ENCODE measurements at regions not wholly inside any gene's neighbourhood (a gene's known extent, or its start where the extent isn't known, plus 50 kb on each side); places are given as distances from the start of the nearest gene placed in this dataset.
"Not testable (repeated sequence)": the region's sequence is repeated elsewhere in the genome, so short reads cannot be mapped to it uniquely, and the experiment has no call there.

DNA sequence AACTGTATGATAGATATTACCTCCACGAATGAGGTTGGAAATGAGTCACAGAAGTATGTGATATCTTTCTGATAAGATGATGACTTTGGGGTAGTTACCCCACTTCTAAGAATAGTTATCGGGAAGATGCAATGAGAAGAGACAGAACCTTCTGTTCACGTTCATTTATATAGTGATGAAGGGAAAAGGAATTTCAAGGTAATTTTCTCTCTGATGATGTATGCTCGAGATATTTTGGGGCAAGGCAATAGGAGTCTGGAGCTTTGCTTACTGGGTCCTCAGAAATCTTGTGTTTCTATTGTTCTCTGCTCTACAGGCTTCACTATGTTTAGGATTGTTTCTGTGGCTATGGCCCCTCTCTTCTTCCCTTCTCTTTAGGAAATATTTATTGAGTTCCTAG, 1389.6 kb downstream of the CDH8 start:
- Histone ChIP-seq H3K36me3 (replicated peaks in 1 of 2; ENCODE audit: insufficient read depth in 1 of 2, low read depth in 2 of 2) (no peaks in the 10 kb centered on the region), H3K27me3 (no peaks in the 10 kb centered on the region), H3K4me1 (no peaks in the 10 kb centered on the region), H3K4me3 (no peak overlapping the region), H3K9me3 (no peaks in the 10 kb centered on the region), H3K27ac (no peak overlapping the region)
- TF ChIP-seq POLR2A (IDR thresholded peaks at IDR 0.05), result no peak
- TF ChIP-seq, protein P1, sequence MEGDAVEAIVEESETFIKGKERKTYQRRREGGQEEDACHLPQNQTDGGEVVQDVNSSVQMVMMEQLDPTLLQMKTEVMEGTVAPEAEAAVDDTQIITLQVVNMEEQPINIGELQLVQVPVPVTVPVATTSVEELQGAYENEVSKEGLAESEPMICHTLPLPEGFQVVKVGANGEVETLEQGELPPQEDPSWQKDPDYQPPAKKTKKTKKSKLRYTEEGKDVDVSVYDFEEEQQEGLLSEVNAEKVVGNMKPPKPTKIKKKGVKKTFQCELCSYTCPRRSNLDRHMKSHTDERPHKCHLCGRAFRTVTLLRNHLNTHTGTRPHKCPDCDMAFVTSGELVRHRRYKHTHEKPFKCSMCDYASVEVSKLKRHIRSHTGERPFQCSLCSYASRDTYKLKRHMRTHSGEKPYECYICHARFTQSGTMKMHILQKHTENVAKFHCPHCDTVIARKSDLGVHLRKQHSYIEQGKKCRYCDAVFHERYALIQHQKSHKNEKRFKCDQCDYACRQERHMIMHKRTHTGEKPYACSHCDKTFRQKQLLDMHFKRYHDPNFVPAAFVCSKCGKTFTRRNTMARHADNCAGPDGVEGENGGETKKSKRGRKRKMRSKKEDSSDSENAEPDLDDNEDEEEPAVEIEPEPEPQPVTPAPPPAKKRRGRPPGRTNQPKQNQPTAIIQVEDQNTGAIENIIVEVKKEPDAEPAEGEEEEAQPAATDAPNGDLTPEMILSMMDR (IDR thresholded peaks at IDR 0.05), result no peak
- 70 to 74% methylated on average over 4 of the region's 4 CpGs for WGBS, 2 donors
- intact Hi-C loops (cut with DNase I), result no loop called here
- ATAC-seq (no peak), DNase-seq (no peak)

- DNase-seq, result no peak
- H3K9me3 ChIP-seq, result no peaks in the 10 kb centered on the region
- no peaks in the 10 kb centered on the region for H3K27me3 ChIP-seq
- 37 to 43% methylated on average over 3 of the region's 3 CpGs for WGBS, 2 donors
- no peaks in the 10 kb centered on the region for H3K4me1 ChIP-seq
- H3K4me3 ChIP-seq, result no peak overlapping the region
- no peak for TF ChIP-seq POLR2A (IDR thresholded peaks at IDR 0.05)
- TF ChIP-seq, protein P1 (IDR thresholded peaks at IDR 0.05), result no peak
- no peak for ATAC-seq
- no peaks in the 10 kb centered on the region for H3K36me3 ChIP-seq (replicated peaks in 1 of 2; ENCODE audit: insufficient read depth in 1 of 2, low read depth in 2 of 2)
- intact Hi-C loops (cut with DNase I), result no loop called here
- no peak overlapping the region for H3K27ac ChIP-seq
Observed at GRCh38 chr16:60645541-60645940, 1390.7 kb downstream of the CDH8 start.

DNA sequence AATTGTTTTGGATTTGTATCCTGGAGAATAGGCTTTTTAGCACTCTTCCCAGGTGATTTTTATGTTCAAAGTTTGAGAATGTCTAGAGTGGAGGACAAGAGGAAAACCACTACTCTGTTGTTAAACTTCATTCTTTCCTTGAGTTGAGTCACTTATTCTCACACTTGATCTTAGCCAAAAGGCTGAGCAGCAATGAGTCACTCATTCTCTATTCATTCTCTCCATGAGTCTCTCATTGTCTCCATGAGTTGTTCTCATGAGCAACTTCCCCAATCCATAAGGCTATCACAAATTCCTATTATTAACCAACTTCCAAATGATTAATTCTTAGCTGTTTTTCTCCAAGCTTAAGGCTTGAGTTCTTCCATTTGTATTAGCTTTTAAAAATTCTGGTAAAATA, 1393.3 kb downstream of the CDH8 start:
- Histone ChIP-seq H3K27me3 (no peaks in the 10 kb centered on the region), H3K27ac (no peak overlapping the region), H3K9me3 (no peaks in the 10 kb centered on the region), H3K4me3 (no peak overlapping the region), H3K36me3 (replicated peaks in 1 of 2; ENCODE audit: insufficient read depth in 1 of 2, low read depth in 2 of 2) (no peaks in the 10 kb centered on the region), H3K4me1 (no peaks in the 10 kb centered on the region)
- ATAC-seq, result no peak
- TF ChIP-seq, protein P1 (IDR thresholded peaks at IDR 0.05), result no peak
- TF ChIP-seq POLR2A (IDR thresholded peaks at IDR 0.05), result no peak
- no peak for DNase-seq
- intact Hi-C loops (cut with DNase I), result no loop called here

DNA sequence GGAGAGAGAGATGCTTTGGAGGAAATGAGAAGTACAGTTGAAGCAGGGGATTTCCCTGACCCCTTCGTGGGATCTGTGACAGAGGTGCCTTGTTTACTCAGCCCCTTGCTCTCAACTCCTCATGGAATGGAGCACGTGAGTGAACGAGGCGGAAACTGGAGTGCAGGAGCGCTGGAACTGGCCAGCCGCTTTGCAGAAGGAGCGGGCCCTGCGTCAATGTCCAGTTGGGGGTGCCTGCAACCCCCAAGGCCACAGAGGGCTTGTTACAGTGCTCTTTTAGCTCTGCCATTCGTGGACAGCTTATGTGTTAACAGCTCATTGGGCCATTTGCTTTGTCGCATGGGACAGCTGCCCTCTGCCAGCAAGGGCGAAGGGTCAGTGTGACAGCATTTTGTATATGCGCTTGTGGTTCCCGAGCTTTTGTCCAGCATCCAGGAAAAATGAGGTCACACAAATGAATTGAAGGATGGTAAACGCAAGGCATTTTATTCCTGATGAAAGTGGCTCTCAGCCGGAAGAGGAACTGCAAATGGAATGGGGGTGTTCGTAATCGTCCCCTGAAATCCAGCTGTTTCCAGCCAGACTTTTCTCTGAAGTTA, 1395.1 kb downstream of the CDH8 start:
- no peak overlapping the region for H3K27ac ChIP-seq
- WGBS, 2 donors, result 65 to 72% methylated on average over 17 of the region's 17 CpGs
- TF ChIP-seq, protein P1 (IDR thresholded peaks at IDR 0.05), result no peak
- TF ChIP-seq POLR2A (IDR thresholded peaks at IDR 0.05), result no peak
- H3K9me3 ChIP-seq, result no peaks in the 10 kb centered on the region
- intact Hi-C loops (cut with DNase I), result no loop called here
- H3K36me3 ChIP-seq (replicated peaks in 1 of 2; ENCODE audit: insufficient read depth in 1 of 2, low read depth in 2 of 2), result no peaks in the 10 kb centered on the region
- no peak for DNase-seq
- no peaks in the 10 kb centered on the region for H3K27me3 ChIP-seq
- H3K4me3 ChIP-seq, result no peak overlapping the region
- no peaks in the 10 kb centered on the region for H3K4me1 ChIP-seq
- no peak for ATAC-seq

DNA sequence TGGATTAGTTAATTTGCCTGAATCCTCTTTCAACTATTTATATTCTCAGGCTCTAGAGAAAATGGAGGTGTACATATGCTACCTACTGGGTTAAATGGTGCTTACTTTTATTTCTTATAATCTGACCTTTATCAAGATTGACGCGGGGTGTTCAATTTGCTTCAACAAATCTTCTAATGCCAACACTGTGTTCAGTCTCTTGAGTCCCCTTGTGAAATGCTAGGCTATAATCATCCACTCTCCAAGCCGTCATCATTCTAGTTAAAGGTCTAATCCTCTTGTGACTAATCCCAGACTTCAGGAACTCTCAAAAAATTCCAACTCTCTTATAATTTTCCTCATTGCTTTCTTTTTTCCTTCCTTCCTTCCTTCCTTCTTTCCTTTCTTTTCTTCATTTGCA, 1396.2 kb downstream of the CDH8 start:
- 73 to 75% methylated on average over 3 of the region's 3 CpGs for WGBS, 2 donors
- DNase-seq, result no peak
- Histone ChIP-seq H3K4me3 (no peak overlapping the region), H3K27me3 (no peaks in the 10 kb centered on the region), H3K36me3 (replicated peaks in 1 of 2; ENCODE audit: insufficient read depth in 1 of 2, low read depth in 2 of 2) (no peaks in the 10 kb centered on the region), H3K9me3 (no peaks in the 10 kb centered on the region), H3K27ac (no peak overlapping the region), H3K4me1 (no peaks in the 10 kb centered on the region)
- no peak for ATAC-seq
- TF ChIP-seq, protein P1 (IDR thresholded peaks at IDR 0.05), result no peak
- TF ChIP-seq POLR2A (IDR thresholded peaks at IDR 0.05), result no peak
- intact Hi-C loops (cut with DNase I), result no loop called here

- H3K36me3 ChIP-seq (replicated peaks in 1 of 2; ENCODE audit: insufficient read depth in 1 of 2, low read depth in 2 of 2); ATAC-seq; DNase-seq; H3K4me1 ChIP-seq; H3K9me3 ChIP-seq; H3K27ac ChIP-seq; intact Hi-C loops (cut with DNase I); H3K27me3 ChIP-seq; H3K4me3 ChIP-seq: not testable (repeated sequence)
- WGBS, 2 donors, result 50 to 59% methylated on average over 5 of the region's 5 CpGs
Observed at GRCh38 chr16:60636636-60637035, 1399.6 kb downstream of the CDH8 start.
